ENCODE measurements at regions not wholly inside any gene's neighbourhood (a gene's known extent, or its start where the extent isn't known, plus 50 kb on each side); places are given as distances from the start of the nearest gene placed in this dataset.

DNA sequence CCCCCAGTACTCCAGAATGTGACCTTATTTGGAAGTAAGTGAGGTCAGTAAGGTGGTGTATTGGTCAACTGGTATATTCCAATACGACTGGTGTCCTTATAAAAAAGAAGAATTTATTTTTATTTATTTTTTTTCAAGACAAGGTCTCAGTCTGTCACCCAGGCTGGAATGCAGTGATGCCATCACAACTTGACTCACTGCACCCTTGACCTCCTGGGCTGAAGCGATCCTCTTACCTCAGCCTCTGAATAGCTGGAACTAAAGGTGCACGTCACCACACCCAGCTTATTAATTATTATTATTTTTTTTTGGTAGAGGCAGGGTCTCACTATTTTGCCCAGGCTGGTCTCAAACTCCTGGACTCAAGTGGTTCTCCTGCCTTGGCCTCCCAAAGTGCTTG lies 115.1 kb upstream of the PITX2 start:
- Histone ChIP-seq H3K36me3 (ENCODE audit: control insufficient read depth, insufficient read depth, low read length) (no peaks in the 10 kb centered on the region), H3K27me3 (replicated peaks; ENCODE audit: control insufficient read depth, insufficient read depth, low read length) (no peaks in the 10 kb centered on the region), H3K4me1 (peaks cover 6% of the 10 kb centered on the region; the same call in 1 of the 2 replicates), H3K4me3 (ENCODE audit: low read depth, low read length) (no peak overlapping the region), H3K9me3 (no peaks in the 10 kb centered on the region)
- peaks cover 14% of the 10 kb centered on the region for H3K9me3 Mint-ChIP-seq (ENCODE audit: unreplicated experiment)
- BruUV-seq (replicated peaks) = no TSS peak
- H3K27ac Mint-ChIP-seq (ENCODE audit: unreplicated experiment) = no peak overlapping the region
- H3K27me3 Mint-ChIP-seq (ENCODE audit: insufficient read depth, unreplicated experiment) = no peaks in the 10 kb centered on the region
- H3K4me1 Mint-ChIP-seq (ENCODE audit: low read depth, unreplicated experiment) = peaks cover 19% of the 10 kb centered on the region
- TF ChIP-seq, protein P1, sequence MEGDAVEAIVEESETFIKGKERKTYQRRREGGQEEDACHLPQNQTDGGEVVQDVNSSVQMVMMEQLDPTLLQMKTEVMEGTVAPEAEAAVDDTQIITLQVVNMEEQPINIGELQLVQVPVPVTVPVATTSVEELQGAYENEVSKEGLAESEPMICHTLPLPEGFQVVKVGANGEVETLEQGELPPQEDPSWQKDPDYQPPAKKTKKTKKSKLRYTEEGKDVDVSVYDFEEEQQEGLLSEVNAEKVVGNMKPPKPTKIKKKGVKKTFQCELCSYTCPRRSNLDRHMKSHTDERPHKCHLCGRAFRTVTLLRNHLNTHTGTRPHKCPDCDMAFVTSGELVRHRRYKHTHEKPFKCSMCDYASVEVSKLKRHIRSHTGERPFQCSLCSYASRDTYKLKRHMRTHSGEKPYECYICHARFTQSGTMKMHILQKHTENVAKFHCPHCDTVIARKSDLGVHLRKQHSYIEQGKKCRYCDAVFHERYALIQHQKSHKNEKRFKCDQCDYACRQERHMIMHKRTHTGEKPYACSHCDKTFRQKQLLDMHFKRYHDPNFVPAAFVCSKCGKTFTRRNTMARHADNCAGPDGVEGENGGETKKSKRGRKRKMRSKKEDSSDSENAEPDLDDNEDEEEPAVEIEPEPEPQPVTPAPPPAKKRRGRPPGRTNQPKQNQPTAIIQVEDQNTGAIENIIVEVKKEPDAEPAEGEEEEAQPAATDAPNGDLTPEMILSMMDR (IDR thresholded peaks at IDR 0.05; ENCODE audit: insufficient read depth in 1 of 2, low read depth in 1 of 2, low read length in 1 of 2, severe bottlenecking in 1 of 2, unreplicated experiment in 1 of 2) = no peak
- DNase-seq = no peak
- intact Hi-C loops (cut with micrococcal nuclease; ENCODE audit: unreplicated experiment) = no loop called here
- ChIA-PET POLR2A (no interaction called here), CTCF (no interaction called here)
- H3K36me3 Mint-ChIP-seq (ENCODE audit: insufficient read depth, unreplicated experiment) = no peaks in the 10 kb centered on the region
- H3K4me3 Mint-ChIP-seq (ENCODE audit: unreplicated experiment) = no peak overlapping the region

GRCh38 chr4:110742143-110742542 lies 119.3 kb upstream of the PITX2 start:
- Mint-ChIP-seq H3K36me3 (ENCODE audit: insufficient read depth, unreplicated experiment) (no peaks in the 10 kb centered on the region), H3K27ac (ENCODE audit: unreplicated experiment) (no peak overlapping the region), H3K9me3 (ENCODE audit: unreplicated experiment) (peaks cover 14% of the 10 kb centered on the region), H3K27me3 (ENCODE audit: insufficient read depth, unreplicated experiment) (no peaks in the 10 kb centered on the region), H3K4me1 (ENCODE audit: low read depth, unreplicated experiment) (peaks cover 11% of the 10 kb centered on the region), H3K4me3 (ENCODE audit: unreplicated experiment) (no peak overlapping the region)
- H3K36me3 ChIP-seq (ENCODE audit: control insufficient read depth, insufficient read depth, low read length) = no peaks in the 10 kb centered on the region
- intact Hi-C loops (cut with micrococcal nuclease; ENCODE audit: unreplicated experiment) = no loop called here
- no peaks in the 10 kb centered on the region for H3K27me3 ChIP-seq (replicated peaks; ENCODE audit: control insufficient read depth, insufficient read depth, low read length)
- H3K4me3 ChIP-seq (ENCODE audit: low read depth, low read length) = no peak overlapping the region
- H3K4me1 ChIP-seq = peaks cover 6% of the 10 kb centered on the region; the same call in 1 of the 2 replicates
- TF ChIP-seq, protein P1 (IDR thresholded peaks at IDR 0.05; ENCODE audit: insufficient read depth in 1 of 2, low read depth in 1 of 2, low read length in 1 of 2, severe bottlenecking in 1 of 2, unreplicated experiment in 1 of 2) = no peak
- ChIA-PET POLR2A (no interaction called here), CTCF (no interaction called here)
- no peaks in the 10 kb centered on the region for H3K9me3 ChIP-seq
- DNase-seq = no peak
- no TSS peak for BruUV-seq (replicated peaks)

DNA sequence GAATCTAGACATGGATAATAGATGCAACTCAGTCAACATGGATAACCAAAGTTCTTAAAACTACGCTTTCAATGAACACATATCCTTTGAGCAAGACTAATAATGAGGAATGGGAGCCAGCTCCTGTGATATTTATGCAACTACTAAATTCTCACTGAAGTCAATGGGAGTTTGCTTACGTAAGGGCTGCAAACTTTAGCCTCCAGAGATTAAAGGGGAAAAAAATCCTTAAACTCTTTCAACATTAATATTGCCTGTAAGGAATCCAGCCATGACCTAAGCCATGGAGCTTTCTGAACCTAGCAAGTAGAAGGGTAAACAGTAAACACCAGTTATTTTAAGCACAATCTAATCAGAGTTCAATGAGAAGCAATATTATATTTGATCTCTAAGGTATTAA lies 125.2 kb upstream of the PITX2 start:
- Mint-ChIP-seq H3K4me3 (ENCODE audit: unreplicated experiment) (no peak overlapping the region), H3K27me3 (ENCODE audit: insufficient read depth, unreplicated experiment) (no peaks in the 10 kb centered on the region), H3K36me3 (ENCODE audit: insufficient read depth, unreplicated experiment) (no peaks in the 10 kb centered on the region), H3K27ac (ENCODE audit: unreplicated experiment) (no peak overlapping the region), H3K4me1 (ENCODE audit: low read depth, unreplicated experiment) (no peaks in the 10 kb centered on the region), H3K9me3 (ENCODE audit: unreplicated experiment) (no peaks in the 10 kb centered on the region)
- intact Hi-C loops (cut with micrococcal nuclease; ENCODE audit: unreplicated experiment) = no loop called here
- Histone ChIP-seq H3K4me3 (ENCODE audit: low read depth, low read length) (no peak overlapping the region), H3K36me3 (ENCODE audit: control insufficient read depth, insufficient read depth, low read length) (no peaks in the 10 kb centered on the region), H3K27me3 (replicated peaks; ENCODE audit: control insufficient read depth, insufficient read depth, low read length) (no peaks in the 10 kb centered on the region), H3K9me3 (no peaks in the 10 kb centered on the region), H3K4me1 (no peaks in the 10 kb centered on the region)
- POLR2A ChIA-PET = no interaction called here
- BruUV-seq (replicated peaks) = no TSS peak
- no peak for DNase-seq
- TF ChIP-seq, protein P1 (IDR thresholded peaks at IDR 0.05; ENCODE audit: insufficient read depth in 1 of 2, low read depth in 1 of 2, low read length in 1 of 2, severe bottlenecking in 1 of 2, unreplicated experiment in 1 of 2) = no peak
- CTCF ChIA-PET = no interaction called here
